ENCODE measurements at regions not wholly inside any gene's neighbourhood (a gene's known extent, or its start where the extent isn't known, plus 50 kb on each side); places are given as distances from the start of the nearest gene placed in this dataset.

GRCh38 chr6:11650025-11650696, 112.6 kb downstream of the TMEM170B start:
- Histone ChIP-seq H4K20me1 (ENCODE audit: insufficient read depth, low read length) (no peaks in the 10 kb centered on the region), H3K56ac (ENCODE audit: extremely low read depth, insufficient read depth, low read length) (peak overlapping the region; percentile 76), H2AFZ (replicated peaks; ENCODE audit: low read length, poor library complexity) (peak overlapping the region; percentile 9), H3K27me3 (ENCODE audit: control insufficient read depth, insufficient read depth, low read length) (no peaks in the 10 kb centered on the region), H3K9ac (ENCODE audit: low read depth, low read length) (no peak overlapping the region), H2AK9ac (replicated peaks; ENCODE audit: low read depth, low read length, poor library complexity) (peak overlapping the region; percentile 65), H3K4me3 (ENCODE audit: insufficient read depth, low read depth, low read length) (no peak overlapping the region), H3K36me3 (ENCODE audit: control insufficient read depth, insufficient read depth, low read length) (no peaks in the 10 kb centered on the region), H3K27ac (ENCODE audit: insufficient read depth, low read length) (peak overlapping the region; percentile 79), H4K5ac (ENCODE audit: low read depth, low read length) (peak overlapping the region; percentile 77; the same call in 1 of the 2 replicates), H3K9me3 (ENCODE audit: control insufficient read depth, insufficient read depth, low read length) (no peaks in the 10 kb centered on the region), H3K4me1 (ENCODE audit: control insufficient read depth, insufficient read depth, low read length) (peaks cover 36% of the 10 kb centered on the region), H3K4me2 (ENCODE audit: low read depth, low read length) (0 out of 2 replicates have a peak overlapping the region, but pooled peaks have one; percentile 19), H3K14ac (replicated peaks; ENCODE audit: low read depth, low read length) (peak overlapping the region; percentile 90), H2BK120ac (ENCODE audit: low read depth, low read length) (peak overlapping the region; percentile 97), H4K8ac (ENCODE audit: low read depth in 2 of 2, low read length in 2 of 2) (peak overlapping the region; percentile 85 to 91), H3K9me1 (ENCODE audit: insufficient read depth, low read length) (peaks cover 23% of the 10 kb centered on the region), H4K91ac (ENCODE audit: insufficient read depth, low read depth, low read length) (peak overlapping the region; percentile 97), H3K18ac (ENCODE audit: low read depth, low read length) (peak overlapping the region; percentile 85), H2BK15ac (ENCODE audit: low read depth, low read length) (peak overlapping the region; percentile 86; the same call in 2 of the 3 replicates), H2BK20ac (ENCODE audit: low read depth, low read length) (peak overlapping the region; percentile 96), H2AK5ac (ENCODE audit: low read depth, low read length) (peak overlapping the region; percentile 98; the same call in 1 of the 2 replicates), H3K4ac (ENCODE audit: low read depth, low read length) (peak overlapping the region; percentile 91), H3K79me1 (ENCODE audit: low read depth in 1 of 2, low read length in 2 of 2) (peaks cover 0 to 13% of the 10 kb centered on the region in 2 experiments; a peak in 2 of 4 replicates), H2BK5ac (ENCODE audit: low read depth, low read length, poor library complexity, severe bottlenecking) (peak overlapping the region; percentile 85), H3K23ac (ENCODE audit: low read depth, low read length) (peak overlapping the region; percentile 88; the same call in 1 of the 2 replicates)
- BruUV-seq (replicated peaks), result no TSS peak
- TF ChIP-seq MAZ (IDR thresholded peaks at IDR 0.05; ENCODE audit: borderline replicate concordance, low read depth, low read length), result 0 out of 2 replicates have a peak, but pooled peaks have one; percentile 12
- peak; percentile 41; the same call in 1 of the 2 replicates for TF ChIP-seq FOS (IDR thresholded peaks at IDR 0.05; ENCODE audit: low read depth, low read length)
- no peak for TF ChIP-seq BHLHE40 (IDR thresholded peaks at IDR 0.05; ENCODE audit: low read depth, low read length)
- no peak for TF ChIP-seq ELK1 (IDR thresholded peaks at IDR 0.05; ENCODE audit: borderline replicate concordance, low read depth, low read length)
- TF ChIP-seq RCOR1 (IDR thresholded peaks at IDR 0.05; ENCODE audit: insufficient replicate concordance, low read length), result peak; percentile 15
- intact Hi-C loops (cut with micrococcal nuclease) (loop anchor here (10.0 kb wide), 2 partner anchors 745 to 1245 kb away; no protein-coding TSS in a partner anchor), dilution Hi-C loops (cut with HindIII; ENCODE audit: low sequenced_read_pairs, unreplicated experiment) (no loop called here), in situ Hi-C loops (cut with MboI; ENCODE audit: low sequenced_read_pairs) (loop anchor here (5.0 to 10.0 kb wide), 3 partner anchors 33 to 945 kb away; no protein-coding TSS in a partner anchor)
- CTCF ChIA-PET, result no interaction called here
- POLR2A ChIA-PET (ENCODE audit: unreplicated experiment), result no interaction called here
- ATAC-seq (ENCODE audit: low read depth), result peak; percentile 48
- peak; percentile 90 for DNase-seq
- WGBS, 2 experiments (ENCODE audit: extremely low coverage in 2 of 2, insufficient read length in 1 of 2), result no CpG with 5 or more reads among the region's 7 CpGs
